NOMO-1 treated with dmso at 0.1 percent for 144 hours (cell line): ENCODE measurements at regions not wholly inside any gene's neighbourhood (a gene's known extent, or its start where the extent isn't known, plus 50 kb on each side); places are given as distances from the start of the nearest gene placed in this dataset.

Experiments used
- DNase-seq: peaks from one replicate; lab custom pipeline; 2025; ENCODE audit not compliant: unreplicated experiment; lab: John Stamatoyannopoulos, UW

DNA sequence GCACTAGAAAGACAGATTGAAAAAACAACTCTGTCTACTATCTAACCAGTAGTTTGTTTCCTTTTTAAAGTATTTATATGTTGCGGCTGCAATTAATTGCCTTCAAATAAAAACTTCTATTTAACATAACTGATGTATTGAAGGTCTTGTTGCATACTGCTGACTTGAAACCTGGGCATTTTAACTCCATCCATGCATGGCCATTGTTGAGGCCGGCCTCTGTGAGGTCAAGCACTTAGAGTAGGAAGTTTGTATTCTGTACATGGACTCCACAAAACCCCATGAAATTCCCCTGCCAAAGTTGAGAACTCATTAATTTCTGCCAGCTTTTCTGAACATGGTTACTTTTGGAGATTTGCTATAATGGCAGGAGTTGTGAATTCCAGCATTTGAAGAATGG lies 150.6 kb downstream of the GAS1 start:
- DNase-seq: no peak

GRCh38 chr9:86795823-86796553 lies 151.3 kb downstream of the GAS1 start:
- DNase-seq: no peak

- no peak for DNase-seq
These were observed 152.3 kb downstream of the GAS1 start for GRCh38 chr9:86795047-86795442.

GRCh38 chr9:86794391-86795046 lies 152.8 kb downstream of the GAS1 start:
- DNase-seq: no peak

- DNase-seq: no peak
These were observed 155.2 kb downstream of the GAS1 start for GRCh38 chr9:86792136-86792535.

GRCh38 chr9:86790805-86791204 lies 156.5 kb downstream of the GAS1 start:
- DNase-seq: no peak

GRCh38 chr9:86788456-86788855 lies 158.8 kb downstream of the GAS1 start:
- DNase-seq: no peak

- DNase-seq: no peak
These were observed 163.4 kb downstream of the GAS1 start for GRCh38 chr9:86783884-86784283.

- no peak for DNase-seq
These were observed 164.5 kb downstream of the GAS1 start for GRCh38 chr9:86782831-86783230.

DNA sequence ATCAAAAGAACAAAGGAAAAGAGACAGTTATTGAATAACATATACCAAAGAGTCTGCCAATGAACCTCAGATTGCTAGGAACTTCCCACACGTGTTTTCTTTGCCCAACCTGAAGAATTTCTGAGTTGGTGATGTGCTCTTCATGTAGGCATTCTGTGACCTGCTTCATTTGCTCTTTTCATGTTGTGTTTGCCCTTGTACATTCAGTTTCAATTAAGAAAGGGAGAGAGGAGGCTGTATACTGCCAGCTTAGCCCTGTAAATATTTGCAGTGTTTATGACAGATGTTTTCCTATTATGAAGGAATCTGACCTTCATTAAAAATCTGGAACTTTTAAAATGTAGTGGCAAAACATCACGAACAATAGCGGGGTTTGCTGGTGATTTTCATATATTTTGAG lies 168.5 kb downstream of the GAS1 start:
- DNase-seq: no peak

GRCh38 chr9:86775718-86776117 lies 171.6 kb downstream of the GAS1 start:
- DNase-seq: no peak

DNA sequence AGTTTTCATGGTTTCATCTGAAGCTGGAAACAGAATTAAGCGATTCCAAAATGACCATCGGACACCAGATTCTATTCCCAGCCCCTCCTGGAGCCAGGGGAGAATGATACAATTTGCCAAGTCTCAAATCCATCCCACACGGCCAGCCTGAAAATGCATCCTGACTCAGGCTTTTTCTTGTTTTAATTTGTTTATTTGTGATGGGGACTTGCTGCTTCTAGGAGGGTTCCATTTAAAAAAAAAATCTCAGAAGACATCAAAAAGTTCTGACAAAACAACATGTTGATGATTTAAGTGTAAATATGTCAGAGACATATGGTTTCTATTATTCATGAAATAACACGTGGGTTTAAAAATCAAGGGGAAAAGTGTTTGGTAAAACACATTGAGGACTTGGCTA lies 173.2 kb downstream of the GAS1 start:
- no peak for DNase-seq

DNA sequence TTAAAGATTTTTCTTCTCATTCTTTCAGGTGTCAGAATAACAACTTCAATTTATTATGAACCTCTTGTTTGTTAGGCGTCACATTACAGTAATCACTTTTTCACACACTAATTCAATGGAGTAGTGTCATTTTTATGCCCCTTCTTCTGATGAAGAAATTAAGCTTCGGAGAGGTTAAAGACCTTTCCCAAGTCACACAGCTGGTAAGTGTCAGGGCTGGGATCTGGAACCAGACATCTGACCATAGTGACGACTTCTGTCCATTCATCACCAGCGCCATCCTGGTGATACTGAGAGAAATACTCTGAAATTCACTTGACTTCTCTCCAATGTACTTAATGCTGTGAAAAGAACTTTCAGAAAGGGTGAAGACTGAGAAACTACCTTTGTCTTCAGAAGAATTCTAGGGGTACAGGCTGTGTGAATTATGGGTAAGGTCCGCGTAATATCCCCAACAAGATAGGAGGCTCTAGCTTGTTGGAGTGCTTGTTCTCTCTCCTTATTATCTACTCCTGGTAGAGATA lies 173.8 kb downstream of the GAS1 start:
- no peak for DNase-seq

DNA sequence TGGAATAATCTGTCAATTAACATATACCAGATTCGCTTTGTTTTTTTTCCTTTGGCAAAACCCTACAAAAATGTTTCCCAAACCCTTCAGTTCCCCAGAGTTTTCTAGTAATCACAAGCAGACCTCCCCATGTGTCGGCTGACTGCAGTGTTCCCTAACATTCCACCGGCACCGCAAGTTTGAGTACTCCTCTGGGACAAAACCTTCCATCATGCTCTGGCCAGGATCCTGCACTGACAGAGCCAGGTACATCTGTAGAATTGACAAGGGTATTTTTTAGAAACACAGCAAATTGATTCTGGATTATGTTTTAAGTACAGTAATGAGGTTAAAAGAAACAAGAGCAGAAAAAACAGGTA lies 174.7 kb downstream of the GAS1 start:
- no peak for DNase-seq

GRCh38 chr9:86771941-86772634 lies 175.2 kb downstream of the GAS1 start:
- DNase-seq: no peak

DNA sequence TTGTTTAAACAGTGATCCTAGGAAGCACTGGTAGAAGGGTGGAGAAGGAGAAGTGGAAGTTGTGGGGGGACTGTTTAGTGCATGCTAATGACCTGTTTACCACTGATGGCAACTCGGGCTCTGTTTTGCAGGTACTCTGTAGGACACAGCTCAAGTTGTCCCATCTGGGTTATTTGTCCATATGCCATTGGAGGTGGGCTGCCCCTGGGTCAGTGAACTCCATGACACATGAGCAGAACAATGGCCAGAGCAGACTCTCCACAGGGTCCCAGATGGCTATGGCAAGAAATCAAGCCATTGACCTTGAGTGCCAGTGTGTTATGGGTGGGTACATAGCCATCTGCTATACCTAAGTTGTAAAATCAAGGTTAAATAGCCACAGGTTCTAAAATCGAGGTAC lies 175.9 kb downstream of the GAS1 start:
- DNase-seq: no peak

- DNase-seq: no peak
These were observed 178.6 kb downstream of the GAS1 start for GRCh38 chr9:86768709-86769108.

DNA sequence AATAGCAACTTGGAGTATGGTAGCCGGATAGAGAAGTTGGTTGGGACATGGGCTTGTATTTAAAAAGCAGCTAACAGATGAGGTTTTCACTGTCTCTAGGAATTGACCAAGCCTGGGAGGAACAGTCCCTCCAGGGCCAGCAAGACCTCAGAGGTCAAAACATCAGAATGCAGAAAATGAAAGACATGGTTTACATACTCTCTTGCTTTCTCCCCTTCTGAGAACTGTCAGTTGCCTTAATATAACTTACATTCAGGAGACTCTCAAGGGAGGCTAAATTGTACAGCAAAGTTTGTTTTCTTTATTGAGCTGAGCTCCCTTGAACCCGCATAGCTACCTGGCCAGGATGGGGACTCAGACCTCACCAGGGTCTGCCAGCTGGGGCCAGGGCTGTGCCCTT lies 179.3 kb downstream of the GAS1 start:
- no peak for DNase-seq

DNA sequence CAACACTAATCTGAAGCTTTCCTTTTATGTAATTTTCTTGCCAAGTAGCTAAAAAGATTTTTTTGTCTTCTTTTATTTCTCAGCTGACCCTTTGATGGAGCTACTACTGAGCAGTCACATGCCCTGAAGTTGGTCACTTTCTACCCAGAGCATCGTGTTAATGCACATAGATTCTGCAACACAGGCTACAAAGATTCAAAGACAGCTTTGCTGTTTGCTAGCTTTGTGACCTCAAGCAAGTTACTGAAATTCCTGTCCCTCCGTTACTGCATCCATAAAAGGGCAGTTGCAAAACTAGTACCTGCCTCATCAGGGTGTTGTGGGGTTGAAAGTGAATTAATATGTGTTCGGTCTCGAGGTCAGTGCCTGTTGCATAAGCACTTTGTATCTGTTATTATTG lies 179.9 kb downstream of the GAS1 start:
- DNase-seq: no peak

DNA sequence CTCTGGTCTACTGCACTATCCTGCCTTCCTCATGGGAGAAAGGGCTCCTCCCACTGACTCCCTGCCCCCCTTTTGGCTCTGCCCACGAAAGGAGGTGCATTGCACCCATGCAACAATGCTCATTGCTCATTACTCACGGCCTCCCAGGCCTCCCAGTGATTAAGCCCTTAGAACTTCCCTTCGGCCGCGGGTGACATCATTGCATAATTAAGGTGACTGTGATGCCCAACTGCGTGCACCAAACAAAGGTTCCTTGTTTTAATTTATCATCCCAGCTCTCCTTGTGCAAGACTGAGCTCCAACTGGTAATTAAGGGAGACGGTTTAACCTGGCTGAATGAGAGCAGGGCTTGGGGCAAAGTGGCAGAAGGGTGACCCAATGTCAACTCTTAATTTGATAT lies 180.4 kb downstream of the GAS1 start:
- DNase-seq: peak; percentile 54

DNA sequence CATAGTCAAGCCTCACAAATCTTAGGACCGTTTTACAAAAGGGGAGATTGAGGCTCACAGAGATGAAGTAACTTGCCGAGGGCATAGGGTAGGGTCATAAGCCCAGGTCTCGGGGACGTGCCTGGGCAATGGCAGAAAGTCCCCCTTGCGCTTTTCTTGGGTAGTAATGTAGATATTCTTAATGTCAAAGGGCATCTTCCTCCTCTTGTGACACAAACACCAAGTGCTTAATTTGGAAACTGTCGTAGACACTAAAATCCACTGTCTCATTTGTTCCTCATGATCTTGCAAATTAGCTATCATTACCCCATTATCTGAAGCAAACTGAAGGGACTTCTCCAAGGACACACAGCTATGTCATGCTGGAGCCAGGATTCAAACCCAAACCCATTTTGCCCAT lies 180.8 kb downstream of the GAS1 start:
- DNase-seq: no peak

DNA sequence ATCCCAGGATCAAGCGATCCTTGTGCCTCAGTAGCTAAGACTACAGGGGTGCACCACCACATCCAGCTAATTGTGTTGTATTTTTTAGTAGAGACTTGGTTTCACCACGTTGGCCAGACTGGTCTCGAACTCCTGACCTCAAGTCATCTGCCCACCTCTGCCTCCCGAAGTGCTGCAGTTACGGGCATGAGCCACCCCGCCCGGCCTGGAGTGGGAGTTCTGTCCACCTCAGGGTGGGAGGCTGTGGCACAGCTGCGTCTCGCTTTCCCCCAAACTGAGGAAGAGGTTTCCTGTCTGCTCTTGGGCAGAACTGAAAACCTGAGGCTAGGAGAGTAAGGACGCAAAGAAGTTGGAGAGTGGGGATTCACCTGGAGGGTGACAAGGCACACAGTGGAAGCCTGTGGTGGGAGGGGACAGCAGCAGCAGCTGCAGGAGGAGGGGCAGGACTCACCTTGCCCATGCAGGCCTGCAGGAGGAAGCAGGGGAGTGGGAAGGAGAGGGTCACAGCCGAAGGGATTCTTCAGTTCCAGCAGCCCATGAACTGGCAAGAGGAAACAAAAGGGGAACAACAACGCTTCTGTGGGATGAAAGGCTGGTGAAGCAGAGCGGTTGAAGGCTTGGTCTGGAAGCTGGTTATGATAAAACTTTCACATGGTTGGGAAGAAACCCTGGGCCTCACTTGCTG lies 181.4 kb downstream of the GAS1 start:
- DNase-seq: no peak
